HepG2 (cell line): ENCODE measurements at regions not wholly inside any gene's neighbourhood (a gene's known extent, or its start where the extent isn't known, plus 50 kb on each side); places are given as distances from the start of the nearest gene placed in this dataset.

Experiments used
- NR2F1 ChIP-seq, 2 experiments: fragments of 450-650 bp in 1 of 2; formaldehyde crosslinking in 1 of 2; IDR thresholded peaks; 2 replicates each; pipeline versions ENCODE4 v1.5.0 to v1.6.1; 2016 to 2020; ENCODE audit warnings: mild to moderate bottlenecking in 1 of 2, missing compliant biosample characterization in 1 of 2, missing genetic modification reagents in 1 of 2, moderate library complexity in 1 of 2
- TF ChIP-seq, protein P1 (sequence below): sonication (generic); formaldehyde crosslinking; IDR thresholded peaks from 2 replicates; pipeline ENCODE4 v1.5.0; 2020; ENCODE audit warnings: mild to moderate bottlenecking, missing genetic modification reagents, moderate library complexity

DNA sequence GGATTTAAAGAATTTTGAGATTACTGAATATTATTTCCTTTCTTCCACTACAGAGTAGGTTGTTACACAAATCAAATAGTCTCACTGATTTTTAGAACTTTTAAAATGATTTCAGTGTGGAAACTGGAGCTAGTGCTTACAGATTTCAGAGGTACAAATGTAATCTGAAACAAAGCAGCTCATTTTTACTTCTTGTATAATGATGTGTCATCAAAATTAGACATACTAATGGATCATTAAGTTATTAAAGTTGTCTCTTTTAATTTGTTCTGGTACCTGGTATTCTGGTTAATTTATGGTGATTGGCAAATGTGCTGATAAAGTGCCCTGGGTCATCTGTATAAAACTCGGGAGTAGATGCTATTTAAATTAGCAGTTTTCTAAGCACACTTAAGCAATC is 1528.3 kb downstream of the RPA4 start:
- TF ChIP-seq, protein P1, sequence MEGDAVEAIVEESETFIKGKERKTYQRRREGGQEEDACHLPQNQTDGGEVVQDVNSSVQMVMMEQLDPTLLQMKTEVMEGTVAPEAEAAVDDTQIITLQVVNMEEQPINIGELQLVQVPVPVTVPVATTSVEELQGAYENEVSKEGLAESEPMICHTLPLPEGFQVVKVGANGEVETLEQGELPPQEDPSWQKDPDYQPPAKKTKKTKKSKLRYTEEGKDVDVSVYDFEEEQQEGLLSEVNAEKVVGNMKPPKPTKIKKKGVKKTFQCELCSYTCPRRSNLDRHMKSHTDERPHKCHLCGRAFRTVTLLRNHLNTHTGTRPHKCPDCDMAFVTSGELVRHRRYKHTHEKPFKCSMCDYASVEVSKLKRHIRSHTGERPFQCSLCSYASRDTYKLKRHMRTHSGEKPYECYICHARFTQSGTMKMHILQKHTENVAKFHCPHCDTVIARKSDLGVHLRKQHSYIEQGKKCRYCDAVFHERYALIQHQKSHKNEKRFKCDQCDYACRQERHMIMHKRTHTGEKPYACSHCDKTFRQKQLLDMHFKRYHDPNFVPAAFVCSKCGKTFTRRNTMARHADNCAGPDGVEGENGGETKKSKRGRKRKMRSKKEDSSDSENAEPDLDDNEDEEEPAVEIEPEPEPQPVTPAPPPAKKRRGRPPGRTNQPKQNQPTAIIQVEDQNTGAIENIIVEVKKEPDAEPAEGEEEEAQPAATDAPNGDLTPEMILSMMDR = no peak
- TF ChIP-seq NR2F1 (CRISPR knock-in tag; IDR thresholded peaks at IDR 0.05) = no peak
